ENCODE measurements at regions not wholly inside any gene's neighbourhood (a gene's known extent, or its start where the extent isn't known, plus 50 kb on each side); places are given as distances from the start of the nearest gene placed in this dataset.

GRCh38 chr9:107144475-107144874, 138.6 kb upstream of the RAD23B start:
- no peak for DNase-seq
- H3K27me3 ChIP-seq (replicated peaks) = no peaks in the 10 kb centered on the region
- H3K27ac ChIP-seq = no peak overlapping the region
- H3K4me3 ChIP-seq (ENCODE audit: low read depth, low read length) = no peak overlapping the region
- no peaks in the 10 kb centered on the region for H3K36me3 ChIP-seq (replicated peaks)
- TF ChIP-seq CTCF (IDR thresholded peaks at IDR 0.05; ENCODE audit: low read depth, low read length, missing control alignments) = no peak
- in situ Hi-C loops (cut with HindIII; ENCODE audit: low pct_ligation_motif_present, low sequenced_read_pairs) = no loop called here

GRCh38 chr9:107147134-107147533, 135.9 kb upstream of the RAD23B start:
- Histone ChIP-seq H3K4me3 (ENCODE audit: low read depth, low read length) (no peak overlapping the region), H3K36me3 (replicated peaks) (no peaks in the 10 kb centered on the region), H3K27ac (no peak overlapping the region), H3K27me3 (replicated peaks) (no peaks in the 10 kb centered on the region)
- in situ Hi-C loops (cut with HindIII; ENCODE audit: low pct_ligation_motif_present, low sequenced_read_pairs) = no loop called here
- TF ChIP-seq CTCF (IDR thresholded peaks at IDR 0.05; ENCODE audit: low read depth, low read length, missing control alignments) = no peak
- no peak for DNase-seq

- Histone ChIP-seq H3K4me3 (ENCODE audit: low read depth, low read length) (no peak overlapping the region), H3K27ac (no peak overlapping the region), H3K36me3 (replicated peaks) (no peaks in the 10 kb centered on the region), H3K27me3 (replicated peaks) (no peaks in the 10 kb centered on the region)
- TF ChIP-seq CTCF (IDR thresholded peaks at IDR 0.05; ENCODE audit: low read depth, low read length, missing control alignments) = no peak
- in situ Hi-C loops (cut with HindIII; ENCODE audit: low pct_ligation_motif_present, low sequenced_read_pairs) = no loop called here
- DNase-seq = no peak
These were observed 134.9 kb upstream of the RAD23B start for GRCh38 chr9:107148216-107148615.

GRCh38 chr9:107149756-107150155, 133.3 kb upstream of the RAD23B start:
- H3K4me3 ChIP-seq (ENCODE audit: low read depth, low read length) = no peak overlapping the region
- no peak overlapping the region for H3K27ac ChIP-seq
- no peak for TF ChIP-seq CTCF (IDR thresholded peaks at IDR 0.05; ENCODE audit: low read depth, low read length, missing control alignments)
- in situ Hi-C loops (cut with HindIII; ENCODE audit: low pct_ligation_motif_present, low sequenced_read_pairs) = no loop called here
- no peak for DNase-seq
- H3K27me3 ChIP-seq (replicated peaks) = no peaks in the 10 kb centered on the region
- no peaks in the 10 kb centered on the region for H3K36me3 ChIP-seq (replicated peaks)

GRCh38 chr9:107153336-107153735, 129.7 kb upstream of the RAD23B start:
- no peaks in the 10 kb centered on the region for H3K36me3 ChIP-seq (replicated peaks)
- peak; percentile 20 for DNase-seq
- H3K4me3 ChIP-seq (ENCODE audit: low read depth, low read length) = no peak overlapping the region
- H3K27ac ChIP-seq = no peak overlapping the region
- no peaks in the 10 kb centered on the region for H3K27me3 ChIP-seq (replicated peaks)
- in situ Hi-C loops (cut with HindIII; ENCODE audit: low pct_ligation_motif_present, low sequenced_read_pairs) = no loop called here
- no peak for TF ChIP-seq CTCF (IDR thresholded peaks at IDR 0.05; ENCODE audit: low read depth, low read length, missing control alignments)

- no peaks in the 10 kb centered on the region for H3K27me3 ChIP-seq (replicated peaks)
These were observed 128.8 kb upstream of the RAD23B start for GRCh38 chr9:107154291-107154690.

More at GRCh38 chr9:107154291-107154690, 128.8 kb upstream of the RAD23B start:
- H3K4me3 ChIP-seq (ENCODE audit: low read depth, low read length) = no peak overlapping the region
- no peak for DNase-seq
- in situ Hi-C loops (cut with HindIII; ENCODE audit: low pct_ligation_motif_present, low sequenced_read_pairs) = no loop called here
- TF ChIP-seq CTCF (IDR thresholded peaks at IDR 0.05; ENCODE audit: low read depth, low read length, missing control alignments) = no peak
- H3K36me3 ChIP-seq (replicated peaks) = no peaks in the 10 kb centered on the region
- H3K27ac ChIP-seq = no peak overlapping the region
